Endodermal cell (in vitro differentiated cells): ENCODE measurements at regions not wholly inside any gene's neighbourhood (a gene's known extent, or its start where the extent isn't known, plus 50 kb on each side); places are given as distances from the start of the nearest gene placed in this dataset.

Source experiments
- DNase-seq: peaks from one replicate; pipeline ENCODE4 v3.0.0-alpha.2; 2017
- H3K27ac ChIP-seq: 2 replicates; pipeline ENCODE4 v1.5.1; 2013; ENCODE audit warnings: mild to moderate bottlenecking, low read depth, low read length, moderate library complexity
- H3K27me3 ChIP-seq: 2 replicates; pipeline ENCODE4 v1.6.1; 2013; ENCODE audit warnings: mild to moderate bottlenecking, low read length, moderate library complexity; ENCODE audit not compliant: insufficient read depth, control insufficient read depth, poor library complexity, severe bottlenecking
- H3K36me3 ChIP-seq: 2 replicates; pipeline ENCODE4 v1.7.0; 2013; ENCODE audit warnings: mild to moderate bottlenecking, low read length, moderate library complexity; ENCODE audit not compliant: control insufficient read depth, insufficient read depth
- H3K4me1 ChIP-seq: one replicate; pipeline ENCODE4 v1.7.0; 2013; ENCODE audit warnings: low read length; ENCODE audit not compliant: control insufficient read depth, insufficient read depth
- H3K4me3 ChIP-seq: 2 replicates; pipeline ENCODE4 v1.5.1; 2013; ENCODE audit warnings: mild to moderate bottlenecking, low read length, moderate library complexity
- H3K9ac ChIP-seq: 2 replicates; pipeline ENCODE4 v1.6.1; 2013; ENCODE audit warnings: mild to moderate bottlenecking, low read length, moderate library complexity; ENCODE audit not compliant: poor library complexity, severe bottlenecking; ENCODE audit errors: extremely low read depth
- H3K9me3 ChIP-seq: 2 replicates; pipeline ENCODE4 v1.6.1; 2013; ENCODE audit warnings: mild to moderate bottlenecking, low read length, moderate library complexity; ENCODE audit not compliant: control insufficient read depth
- H3K27ac Mint-ChIP-seq: 2 replicates; pipeline ENCODE4 v1.8.0; 2020; ENCODE audit warnings: mixed read lengths
- H3K27me3 Mint-ChIP-seq: 2 replicates; pipeline ENCODE4 v1.8.0; 2021; ENCODE audit warnings: mild to moderate bottlenecking, mixed read lengths; ENCODE audit not compliant: insufficient read depth
- H3K36me3 Mint-ChIP-seq: 2 replicates; pipeline ENCODE4 v1.8.0; 2020; ENCODE audit warnings: low read depth, mixed read lengths
- H3K4me1 Mint-ChIP-seq: 2 replicates; pipeline ENCODE4 v1.8.0; 2020; ENCODE audit warnings: mixed read lengths
- H3K4me3 Mint-ChIP-seq: 2 replicates; pipeline ENCODE4 v1.8.0; 2020; ENCODE audit warnings: mild to moderate bottlenecking, moderate library complexity, mixed read lengths
- H3K9me3 Mint-ChIP-seq: 2 replicates; pipeline ENCODE4 v1.8.0; 2020; ENCODE audit warnings: mild to moderate bottlenecking, mixed read lengths
- CTCF ChIP-seq: fragments of 200-600 bp; sonication (generic); conservative IDR thresholded peaks from 2 replicates; pipeline ENCODE4 v1.5.0; 2021; ENCODE audit warnings: antibody characterized with exemption, mild to moderate bottlenecking
- WGBS, 2 experiments: methylation state at CpG; one replicate each; pipeline versions ENCODE4 v1.1.5 to v1.1.7; 2013; ENCODE audit warnings: missing lambda C conversion rate in 2 of 2, mixed read lengths in 1 of 2; ENCODE audit not compliant: insufficient coverage in 1 of 2, insufficient read length in 1 of 2; 5-methylcytosine and 5-hydroxymethylcytosine counted together

- H3K27me3 ChIP-seq = no peaks in the 10 kb centered on the region
- no peaks in the 10 kb centered on the region for H3K36me3 Mint-ChIP-seq
- H3K4me1 ChIP-seq = no peaks in the 10 kb centered on the region
- no peak overlapping the region for H3K9ac ChIP-seq
- TF ChIP-seq CTCF = no peak
- no peak overlapping the region for H3K27ac Mint-ChIP-seq
- no peak for DNase-seq
- no peak overlapping the region for H3K4me3 ChIP-seq
- no peak overlapping the region for H3K27ac ChIP-seq
- peaks cover 7% of the 10 kb centered on the region for H3K9me3 ChIP-seq
- H3K9me3 Mint-ChIP-seq = peaks cover 3% of the 10 kb centered on the region
- no peaks in the 10 kb centered on the region for H3K36me3 ChIP-seq
- H3K4me1 Mint-ChIP-seq = no peaks in the 10 kb centered on the region
- no peak overlapping the region for H3K4me3 Mint-ChIP-seq
- H3K27me3 Mint-ChIP-seq = no peaks in the 10 kb centered on the region
- WGBS, 2 experiments = 75 to 85% methylated on average over 2 to 4 of the region's 4 CpGs
These were observed 2324.7 kb upstream of the AGA start for GRCh38 chr4:179766938-179767337.

- H3K27ac Mint-ChIP-seq = no peak overlapping the region
- H3K36me3 Mint-ChIP-seq = no peaks in the 10 kb centered on the region
- no peak for TF ChIP-seq CTCF
- no peaks in the 10 kb centered on the region for H3K4me1 Mint-ChIP-seq
- Histone ChIP-seq H3K9me3 (peaks cover 7% of the 10 kb centered on the region), H3K36me3 (no peaks in the 10 kb centered on the region), H3K27ac (no peak overlapping the region), H3K4me1 (no peaks in the 10 kb centered on the region), H3K27me3 (no peaks in the 10 kb centered on the region), H3K9ac (no peak overlapping the region), H3K4me3 (no peak overlapping the region)
- 91 to 100% methylated on average over 1 to 3 of the region's 3 CpGs for WGBS, 2 experiments
- peaks cover 3% of the 10 kb centered on the region for H3K9me3 Mint-ChIP-seq
- no peak overlapping the region for H3K4me3 Mint-ChIP-seq
- no peak for DNase-seq
- no peaks in the 10 kb centered on the region for H3K27me3 Mint-ChIP-seq
These were observed 2326.8 kb upstream of the AGA start for GRCh38 chr4:179768996-179769395.

GRCh38 chr4:179797738-179798137 lies 2355.5 kb upstream of the AGA start:
- no peaks in the 10 kb centered on the region for H3K4me1 ChIP-seq
- 90 to 96% methylated on average over 5 of the region's 5 CpGs for WGBS, 2 experiments
- no peaks in the 10 kb centered on the region for H3K36me3 Mint-ChIP-seq
- H3K9ac ChIP-seq = no peak overlapping the region
- no peak for TF ChIP-seq CTCF
- no peaks in the 10 kb centered on the region for H3K27me3 ChIP-seq
- H3K4me1 Mint-ChIP-seq = no peaks in the 10 kb centered on the region
- H3K27ac Mint-ChIP-seq = no peak overlapping the region
- no peak overlapping the region for H3K4me3 Mint-ChIP-seq
- peaks cover under 1% of the 10 kb centered on the region for H3K9me3 Mint-ChIP-seq
- H3K36me3 ChIP-seq = no peaks in the 10 kb centered on the region
- no peak overlapping the region for H3K27ac ChIP-seq
- H3K9me3 ChIP-seq = peaks cover 2% of the 10 kb centered on the region
- H3K27me3 Mint-ChIP-seq = no peaks in the 10 kb centered on the region
- no peak overlapping the region for H3K4me3 ChIP-seq
- no peak for DNase-seq
